Left ventricle myocardium inferior (tissue), 1 donor: ENCODE measurements at regions not wholly inside any gene's neighbourhood (a gene's known extent, or its start where the extent isn't known, plus 50 kb on each side); places are given as distances from the start of the nearest gene placed in this dataset.

ENCODE experiments used
- DNase-seq: peaks from one replicate; pipeline ENCODE4 v3.0.0-alpha.2; 2020
- H3K27ac ChIP-seq: fragments of 200-600 bp; replicated peaks from 2 replicates; pipeline ENCODE4 v1.8.0; 2021
- H3K27me3 ChIP-seq: fragments of 200-600 bp; 2 replicates; pipeline ENCODE4 v1.8.0; 2021; ENCODE audit warnings: low read depth
- H3K36me3 ChIP-seq: fragments of 200-600 bp; 2 replicates; pipeline ENCODE4 v1.8.0; 2021
- H3K4me1 ChIP-seq: fragments of 200-600 bp; 2 replicates; pipeline ENCODE4 v1.8.0; 2021
- H3K4me3 ChIP-seq: fragments of 200-600 bp; 2 replicates; pipeline ENCODE4 v1.8.0; 2021; ENCODE audit warnings: mild to moderate bottlenecking, moderate library complexity
- H3K9me3 ChIP-seq: fragments of 200-600 bp; replicated peaks from 2 replicates; pipeline ENCODE4 v1.8.0; 2021
- CTCF ChIP-seq: fragments of 200-600 bp; IDR thresholded peaks from 2 replicates; pipeline ENCODE4 v1.8.0; 2021; ENCODE audit warnings: antibody characterized with exemption, mild to moderate bottlenecking, borderline replicate concordance
- intact Hi-C: fragments of 100-400 bp; cut with micrococcal nuclease; formaldehyde crosslinking; loops from one replicate; pipeline ENCODE4 v1.11.0; 2022
- donor health status: DM: no; HTN: yes; CAD: no; lungs with severe emphysema.

GRCh38 chr7:84824057-84824651 lies 362.7 kb downstream of the SEMA3D start:
- no peaks in the 10 kb centered on the region for H3K36me3 ChIP-seq
- H3K4me3 ChIP-seq = no peak overlapping the region
- no peak for DNase-seq
- no peak overlapping the region for H3K27ac ChIP-seq
- no peaks in the 10 kb centered on the region for H3K4me1 ChIP-seq
- no peaks in the 10 kb centered on the region for H3K27me3 ChIP-seq
- no peaks in the 10 kb centered on the region for H3K9me3 ChIP-seq
- TF ChIP-seq CTCF = no peak
- intact Hi-C loops = no loop called here

GRCh38 chr7:84823530-84823929 lies 363.3 kb downstream of the SEMA3D start:
- Histone ChIP-seq H3K4me3 (no peak overlapping the region), H3K9me3 (no peaks in the 10 kb centered on the region), H3K27me3 (no peaks in the 10 kb centered on the region), H3K27ac (no peak overlapping the region), H3K4me1 (no peaks in the 10 kb centered on the region), H3K36me3 (no peaks in the 10 kb centered on the region)
- intact Hi-C loops = no loop called here
- DNase-seq = no peak
- no peak for TF ChIP-seq CTCF

- TF ChIP-seq CTCF = no peak
- no peak for DNase-seq
- Histone ChIP-seq H3K27ac (no peak overlapping the region), H3K9me3 (no peaks in the 10 kb centered on the region), H3K4me1 (no peaks in the 10 kb centered on the region), H3K4me3 (no peak overlapping the region), H3K36me3 (no peaks in the 10 kb centered on the region), H3K27me3 (no peaks in the 10 kb centered on the region)
- intact Hi-C loops = no loop called here
Measured at GRCh38 chr7:84822941-84823510, 363.8 kb downstream of the SEMA3D start.

- Histone ChIP-seq H3K36me3 (no peaks in the 10 kb centered on the region), H3K27me3 (no peaks in the 10 kb centered on the region), H3K4me3 (no peak overlapping the region), H3K27ac (no peak overlapping the region), H3K9me3 (no peaks in the 10 kb centered on the region), H3K4me1 (no peaks in the 10 kb centered on the region)
- no peak for DNase-seq
- no peak for TF ChIP-seq CTCF
- intact Hi-C loops = no loop called here
Measured at GRCh38 chr7:84821671-84822534, 365.0 kb downstream of the SEMA3D start.

GRCh38 chr7:84820481-84820880 lies 366.4 kb downstream of the SEMA3D start:
- Histone ChIP-seq H3K4me3 (no peak overlapping the region), H3K27ac (no peak overlapping the region), H3K9me3 (no peaks in the 10 kb centered on the region), H3K36me3 (no peaks in the 10 kb centered on the region), H3K4me1 (no peaks in the 10 kb centered on the region), H3K27me3 (no peaks in the 10 kb centered on the region)
- TF ChIP-seq CTCF = no peak
- intact Hi-C loops = no loop called here
- no peak for DNase-seq
